Osteoblast (primary cell): ENCODE measurements at regions not wholly inside any gene's neighbourhood (a gene's known extent, or its start where the extent isn't known, plus 50 kb on each side); places are given as distances from the start of the nearest gene placed in this dataset.
A peak's percentile ranks its signal among the peaks of the same experiment; 100 is the strongest.

ENCODE experiments used
- DNase-seq: peaks from one replicate; pipeline ENCODE4 v3.0.0; 2011; ENCODE audit warnings: low spot score, mixed read lengths; ENCODE audit not compliant: insufficient read length; ENCODE audit errors: missing footprints
- H2AFZ ChIP-seq: 2 replicates; pipeline ENCODE4 v1.6.0; 2011; ENCODE audit warnings: mild to moderate bottlenecking, low read length
- H3K27ac ChIP-seq: 2 replicates; pipeline ENCODE4 v1.5.1; 2011; ENCODE audit warnings: mild to moderate bottlenecking, low read depth, low read length, moderate library complexity
- H3K27me3 ChIP-seq: 2 replicates; pipeline ENCODE4 v1.6.0; 2012; ENCODE audit warnings: mild to moderate bottlenecking, control low read depth, inconsistent platforms, low read length, moderate library complexity; ENCODE audit not compliant: insufficient read depth
- H3K36me3 ChIP-seq: 2 replicates; pipeline ENCODE4 v1.5.1; 2011; ENCODE audit warnings: mild to moderate bottlenecking, low read length, control low read depth, moderate library complexity; ENCODE audit not compliant: insufficient read depth
- H3K4me1 ChIP-seq: 2 replicates; pipeline ENCODE4 v1.5.1; 2011; ENCODE audit warnings: mild to moderate bottlenecking, low read length, control low read depth, moderate library complexity; ENCODE audit not compliant: insufficient read depth
- H3K4me2 ChIP-seq: 2 replicates; pipeline ENCODE4 v1.6.0; 2011; ENCODE audit warnings: mild to moderate bottlenecking, low read length; ENCODE audit not compliant: insufficient read depth
- H3K4me3 ChIP-seq: fragments of 200-600 bp; sonication (generic); 3 replicates; pipeline ENCODE4 v1.5.1; 2012; ENCODE audit warnings: mild to moderate bottlenecking, low read length, inconsistent platforms; ENCODE audit not compliant: insufficient read depth
- H3K79me2 ChIP-seq: 2 replicates; pipeline ENCODE4 v1.6.0; 2012; ENCODE audit warnings: mild to moderate bottlenecking, low read length, control low read depth, inconsistent platforms; ENCODE audit not compliant: insufficient read depth
- H3K9me3 ChIP-seq: 2 replicates; pipeline ENCODE4 v1.5.1; 2011; ENCODE audit warnings: low read depth, low read length, control low read depth
- H4K20me1 ChIP-seq: 2 replicates; pipeline ENCODE4 v1.6.0; 2012; ENCODE audit warnings: mild to moderate bottlenecking, low read length, control low read depth; ENCODE audit not compliant: insufficient read depth
- CTCF ChIP-seq: IDR thresholded peaks from 2 replicates; pipeline ENCODE4 v1.5.1; 2011; ENCODE audit warnings: mild to moderate bottlenecking, low read depth, low read length, moderate library complexity; ENCODE audit errors: extremely low read depth

DNA sequence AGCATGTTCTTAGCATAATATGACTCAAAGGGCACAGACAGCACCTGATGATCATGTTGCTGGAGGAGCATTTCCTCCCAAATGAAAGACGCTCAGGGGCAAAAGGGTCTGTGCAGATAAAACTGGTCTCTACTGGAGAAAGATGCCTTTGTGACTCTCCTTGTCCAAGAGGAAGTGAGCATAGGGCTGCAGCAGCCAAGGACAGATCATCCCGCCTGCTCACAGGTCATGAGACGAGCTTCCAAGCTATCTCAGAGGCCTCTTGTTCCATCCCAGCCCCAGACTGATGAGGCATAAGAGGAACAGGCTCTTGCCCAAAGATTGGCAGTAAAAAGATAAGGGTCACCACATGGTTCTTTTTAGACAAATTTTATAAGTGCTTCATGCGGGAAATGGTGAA lies 141.8 kb downstream of the KATNIP start:
- no peaks in the 10 kb centered on the region for H3K4me1 ChIP-seq
- no peak for TF ChIP-seq CTCF
- no peak overlapping the region for H3K4me2 ChIP-seq
- no peak overlapping the region for H2AFZ ChIP-seq
- H3K79me2 ChIP-seq = no peaks in the 10 kb centered on the region
- no peak overlapping the region for H3K4me3 ChIP-seq
- H3K27me3 ChIP-seq = no peaks in the 10 kb centered on the region
- no peak for DNase-seq
- no peaks in the 10 kb centered on the region for H3K9me3 ChIP-seq
- H4K20me1 ChIP-seq = no peaks in the 10 kb centered on the region
- no peak overlapping the region for H3K27ac ChIP-seq
- no peaks in the 10 kb centered on the region for H3K36me3 ChIP-seq

DNA sequence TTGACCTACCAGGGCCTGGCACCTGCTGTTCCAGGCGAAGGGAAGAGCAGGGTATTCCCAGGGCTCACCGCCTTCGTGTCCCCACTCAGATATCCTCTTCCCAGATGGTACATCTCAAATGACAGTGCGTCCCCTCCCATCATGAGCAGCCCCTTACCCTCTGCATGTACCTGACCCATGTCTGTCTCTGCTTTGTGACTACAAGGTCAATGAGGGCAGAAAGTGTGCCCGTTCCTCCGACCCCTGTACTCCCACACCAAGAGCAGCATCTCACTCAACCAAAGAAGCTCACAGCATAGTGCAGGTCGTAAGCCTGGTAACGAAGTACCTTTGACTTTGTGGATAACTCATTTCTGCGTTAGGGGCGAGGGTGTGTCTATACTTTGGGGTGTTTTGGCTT lies 142.6 kb downstream of the KATNIP start:
- no peaks in the 10 kb centered on the region for H3K27me3 ChIP-seq
- no peaks in the 10 kb centered on the region for H4K20me1 ChIP-seq
- H3K36me3 ChIP-seq = no peaks in the 10 kb centered on the region
- H3K9me3 ChIP-seq = no peaks in the 10 kb centered on the region
- no peak for DNase-seq
- no peak overlapping the region for H2AFZ ChIP-seq
- H3K4me2 ChIP-seq = no peak overlapping the region
- TF ChIP-seq CTCF = no peak
- no peaks in the 10 kb centered on the region for H3K79me2 ChIP-seq
- no peaks in the 10 kb centered on the region for H3K4me1 ChIP-seq
- no peak overlapping the region for H3K27ac ChIP-seq
- H3K4me3 ChIP-seq = no peak overlapping the region

DNA sequence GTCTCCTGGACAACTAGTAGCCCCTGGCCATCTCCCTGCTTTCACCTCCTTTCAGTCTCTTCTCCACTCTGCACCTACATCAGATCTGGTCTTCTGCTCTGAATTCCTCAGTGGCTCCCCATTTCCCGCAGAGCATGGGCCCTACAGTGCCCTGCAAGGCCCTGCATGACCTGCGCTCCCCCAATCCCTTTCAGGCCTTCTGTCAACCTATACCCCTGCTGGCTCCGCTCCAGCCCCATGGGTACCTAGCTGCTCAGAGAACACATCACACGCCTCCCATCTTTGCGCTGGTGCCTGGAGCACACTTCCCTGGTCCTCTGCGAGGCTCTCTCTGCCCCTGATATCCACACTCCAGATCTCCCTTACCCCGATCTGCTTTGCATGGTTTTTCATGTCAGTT lies 145.2 kb downstream of the KATNIP start:
- Histone ChIP-seq H2AFZ (no peak overlapping the region), H3K27ac (no peak overlapping the region), H3K79me2 (no peaks in the 10 kb centered on the region), H3K9me3 (no peaks in the 10 kb centered on the region), H3K4me1 (no peaks in the 10 kb centered on the region), H3K4me2 (no peak overlapping the region), H3K27me3 (no peaks in the 10 kb centered on the region), H3K36me3 (no peaks in the 10 kb centered on the region), H3K4me3 (no peak overlapping the region), H4K20me1 (no peaks in the 10 kb centered on the region)
- TF ChIP-seq CTCF = no peak
- DNase-seq = no peak

GRCh38 chr16:27698266-27698665 lies 148.3 kb downstream of the KATNIP start:
- Histone ChIP-seq H3K4me1 (peaks cover 1% of the 10 kb centered on the region), H3K79me2 (no peaks in the 10 kb centered on the region), H3K4me3 (no peak overlapping the region), H3K27me3 (no peaks in the 10 kb centered on the region), H3K36me3 (no peaks in the 10 kb centered on the region), H4K20me1 (no peaks in the 10 kb centered on the region), H3K9me3 (no peaks in the 10 kb centered on the region), H3K4me2 (no peak overlapping the region), H2AFZ (no peak overlapping the region), H3K27ac (no peak overlapping the region)
- no peak for DNase-seq
- TF ChIP-seq CTCF = peak; percentile 30
